Aorta (tissue), 5 donors: ENCODE measurements at regions not wholly inside any gene's neighbourhood (a gene's known extent, or its start where the extent isn't known, plus 50 kb on each side); places are given as distances from the start of the nearest gene placed in this dataset.

Experiments used
- ATAC-seq: fragments of 200-7000 bp; cut with Tn5 transposase; one replicate; pipeline ENCODE4 v1.9.1; 2022; ENCODE audit warnings: moderate library complexity; ENCODE audit not compliant: low FRiP score
- DNase-seq, 2 donors: peaks; one replicate each; pipeline ENCODE4 v3.0.0-alpha.2; 2020
- H3K27ac ChIP-seq, 2 donors: one replicate each; pipeline ENCODE4 v1.5.1; 2013; ENCODE audit warnings: low read length in 2 of 2, mild to moderate bottlenecking in 2 of 2, moderate library complexity in 2 of 2, control low read depth in 1 of 2, inconsistent platforms in 1 of 2, low read depth in 1 of 2
- H3K27me3 ChIP-seq, 2 donors: one replicate each; pipeline ENCODE4 v1.6.1; 2013; ENCODE audit warnings: control low read depth in 1 of 2, low read length in 1 of 2, mild to moderate bottlenecking in 1 of 2, moderate library complexity in 1 of 2; ENCODE audit not compliant: insufficient read depth in 2 of 2, control insufficient read depth in 1 of 2
- H3K36me3 ChIP-seq, 2 donors: one replicate each; pipeline ENCODE4 v1.6.1; 2013; ENCODE audit warnings: control low read depth in 1 of 2, low read length in 1 of 2, mild to moderate bottlenecking in 1 of 2; ENCODE audit not compliant: insufficient read depth in 2 of 2, control insufficient read depth in 1 of 2
- H3K4me1 ChIP-seq, 2 donors: one replicate each; pipeline ENCODE4 v1.6.1; 2013; ENCODE audit warnings: low read length in 2 of 2, control low read depth in 1 of 2, mild to moderate bottlenecking in 1 of 2, moderate library complexity in 1 of 2; ENCODE audit not compliant: insufficient read depth in 2 of 2, control insufficient read depth in 1 of 2
- H3K4me3 ChIP-seq, 2 donors: one replicate each; pipeline ENCODE4 v1.5.1; 2013; ENCODE audit warnings: low read length in 2 of 2, control low read depth in 1 of 2, mild to moderate bottlenecking in 1 of 2
- H3K9me3 ChIP-seq: one replicate; pipeline ENCODE4 v1.6.1; 2013; ENCODE audit warnings: mild to moderate bottlenecking, low read length; ENCODE audit not compliant: control insufficient read depth
- WGBS, 2 donors: extraction: QIAGEN DNeasy Blood & Tissue Kit; methylation state at CpG; one replicate each; pipeline ENCODE4 v1.1.7; 2013; 5-methylcytosine and 5-hydroxymethylcytosine counted together
- intact Hi-C, 2 donors: fragments of 100-400 bp; cut with DNase I; formaldehyde crosslinking; loops; one replicate each; pipeline versions ENCODE4 v1.14.2 to v1.15.0; 2022
- donor health status: healthy with polysubstance abuse.
- donor health status: Bipolar disorder and iron deficiency.
- donor health status: DM: no; HTN: no; CAD: no.
- donor health status: DM: no; HTN: no; CAD: no.
- donor health status: DM: yes; HTN: yes; CAD: no.

- Histone ChIP-seq H3K27ac (no peak overlapping the region), H3K27me3 (no peaks in the 10 kb centered on the region), H3K4me3 (no peak overlapping the region), H3K9me3 (no peaks in the 10 kb centered on the region), H3K4me1 (no peaks in the 10 kb centered on the region), H3K36me3 (no peaks in the 10 kb centered on the region)
- intact Hi-C loops = no loop called here
- WGBS, 2 donors = 94 to 97% methylated on average over 1 of the region's 1 CpG
- ATAC-seq (no peak), DNase-seq (no peak)
These were observed 864.1 kb upstream of the PCDH10 start for GRCh38 chr4:132284910-132285426.

- Histone ChIP-seq H3K4me3 (no peak overlapping the region), H3K27me3 (no peaks in the 10 kb centered on the region), H3K36me3 (no peaks in the 10 kb centered on the region), H3K4me1 (no peaks in the 10 kb centered on the region), H3K9me3 (no peaks in the 10 kb centered on the region), H3K27ac (no peak overlapping the region)
- WGBS, 2 donors = 28% methylated on average over 1 of the region's 1 CpG
- ATAC-seq (no peak), DNase-seq (no peak)
- intact Hi-C loops = no loop called here
These were observed 851.7 kb upstream of the PCDH10 start for GRCh38 chr4:132297346-132297745.

DNA sequence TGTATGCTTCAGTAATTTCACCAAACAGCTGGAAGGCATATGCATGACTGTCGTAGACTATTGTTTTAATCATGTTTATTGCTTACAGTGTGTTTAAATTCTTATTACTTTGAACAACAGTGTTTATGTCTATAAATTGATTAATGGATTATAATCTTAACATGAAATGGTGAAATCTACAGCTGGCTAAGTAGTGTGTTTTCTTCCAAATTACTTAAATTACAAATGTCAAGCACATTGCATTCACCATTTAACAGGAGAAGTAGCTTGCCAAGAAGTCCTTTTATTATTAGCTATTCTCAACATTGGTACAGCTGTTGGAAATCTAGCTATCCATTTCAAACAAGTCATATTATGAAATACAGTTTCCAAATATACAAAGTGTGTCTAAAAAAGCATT lies 849.3 kb upstream of the PCDH10 start:
- 53 to 69% methylated on average over 1 of the region's 1 CpG for WGBS, 2 donors
- no peak for ATAC-seq
- intact Hi-C loops = no loop called here
- DNase-seq = no peak
- Histone ChIP-seq H3K27me3 (no peaks in the 10 kb centered on the region), H3K4me1 (no peaks in the 10 kb centered on the region), H3K4me3 (no peak overlapping the region), H3K36me3 (no peaks in the 10 kb centered on the region), H3K9me3 (no peaks in the 10 kb centered on the region), H3K27ac (no peak overlapping the region)

DNA sequence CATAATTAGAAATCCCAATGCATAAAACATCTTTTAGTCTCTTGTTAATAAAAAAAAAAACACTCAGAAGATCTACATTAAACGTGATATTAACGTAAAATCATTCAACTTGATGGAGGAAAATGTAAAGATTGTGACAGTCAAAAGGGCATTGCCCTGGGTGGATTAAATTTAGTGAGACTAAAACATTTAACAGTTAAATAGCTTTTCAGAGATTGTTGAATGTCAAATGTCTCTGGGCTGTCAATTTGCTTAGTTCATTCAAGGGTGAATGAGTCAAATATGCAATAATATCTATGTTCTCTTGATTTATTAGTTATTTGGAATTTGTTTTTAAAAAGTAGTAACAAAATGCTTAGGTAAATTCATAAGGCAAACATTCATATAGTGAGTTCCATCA lies 836.6 kb upstream of the PCDH10 start:
- H3K4me1 ChIP-seq = no peaks in the 10 kb centered on the region
- no peaks in the 10 kb centered on the region for H3K36me3 ChIP-seq
- WGBS, 2 donors = 66 to 78% methylated on average over 2 of the region's 2 CpGs
- ATAC-seq (no peak), DNase-seq (no peak)
- H3K9me3 ChIP-seq = no peaks in the 10 kb centered on the region
- H3K27me3 ChIP-seq = no peaks in the 10 kb centered on the region
- H3K4me3 ChIP-seq = no peak overlapping the region
- intact Hi-C loops = no loop called here
- H3K27ac ChIP-seq = no peak overlapping the region

- H3K36me3 ChIP-seq = no peaks in the 10 kb centered on the region
- no peak overlapping the region for H3K27ac ChIP-seq
- intact Hi-C loops = no loop called here
- H3K9me3 ChIP-seq = no peaks in the 10 kb centered on the region
- 70 to 74% methylated on average over 7 of the region's 7 CpGs for WGBS, 2 donors
- H3K4me1 ChIP-seq = no peaks in the 10 kb centered on the region
- no peak for ATAC-seq
- no peak for DNase-seq
- H3K4me3 ChIP-seq = no peak overlapping the region
- H3K27me3 ChIP-seq = no peaks in the 10 kb centered on the region
These were observed 835.2 kb upstream of the PCDH10 start for GRCh38 chr4:132313852-132314251.

GRCh38 chr4:132316738-132317137 lies 832.4 kb upstream of the PCDH10 start:
- DNase-seq = no peak
- Histone ChIP-seq H3K27me3 (no peaks in the 10 kb centered on the region), H3K9me3 (peaks cover 1% of the 10 kb centered on the region), H3K36me3 (no peaks in the 10 kb centered on the region), H3K4me1 (no peaks in the 10 kb centered on the region), H3K27ac (no peak overlapping the region), H3K4me3 (no peak overlapping the region)
- intact Hi-C loops = no loop called here
- 79 to 80% methylated on average over 2 of the region's 2 CpGs for WGBS, 2 donors
- ATAC-seq = no peak

GRCh38 chr4:132317923-132318322 lies 831.2 kb upstream of the PCDH10 start:
- Histone ChIP-seq H3K36me3 (no peaks in the 10 kb centered on the region), H3K9me3 (peaks cover 1% of the 10 kb centered on the region), H3K4me1 (no peaks in the 10 kb centered on the region), H3K4me3 (no peak overlapping the region), H3K27me3 (no peaks in the 10 kb centered on the region), H3K27ac (no peak overlapping the region)
- WGBS, 2 donors = 64 to 72% methylated on average over 2 of the region's 2 CpGs
- ATAC-seq = no peak
- intact Hi-C loops = no loop called here
- no peak for DNase-seq

DNA sequence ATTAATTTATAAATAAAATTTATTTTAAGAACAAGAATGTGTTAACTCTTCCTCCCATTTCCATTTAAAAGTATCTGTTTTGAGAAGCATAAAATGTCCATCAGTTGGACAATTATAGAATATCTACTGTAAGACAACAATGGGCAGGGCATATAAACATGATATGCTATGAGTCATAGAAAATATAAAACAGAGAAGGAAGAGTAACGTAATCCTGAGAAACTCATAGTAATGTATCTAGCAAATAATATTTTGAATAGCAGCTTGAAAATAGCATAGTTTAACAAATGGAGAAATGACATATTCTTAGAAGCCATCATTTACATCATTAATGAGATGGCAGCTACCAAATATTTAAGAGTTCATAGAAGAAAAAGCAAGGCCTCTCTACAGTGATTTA lies 820.3 kb upstream of the PCDH10 start:
- H3K9me3 ChIP-seq = no peaks in the 10 kb centered on the region
- no peak overlapping the region for H3K27ac ChIP-seq
- no peak for DNase-seq
- intact Hi-C loops = no loop called here
- no peaks in the 10 kb centered on the region for H3K36me3 ChIP-seq
- no peaks in the 10 kb centered on the region for H3K27me3 ChIP-seq
- H3K4me1 ChIP-seq = no peaks in the 10 kb centered on the region
- 29 to 40% methylated on average over 1 of the region's 1 CpG for WGBS, 2 donors
- ATAC-seq = no peak
- no peak overlapping the region for H3K4me3 ChIP-seq

DNA sequence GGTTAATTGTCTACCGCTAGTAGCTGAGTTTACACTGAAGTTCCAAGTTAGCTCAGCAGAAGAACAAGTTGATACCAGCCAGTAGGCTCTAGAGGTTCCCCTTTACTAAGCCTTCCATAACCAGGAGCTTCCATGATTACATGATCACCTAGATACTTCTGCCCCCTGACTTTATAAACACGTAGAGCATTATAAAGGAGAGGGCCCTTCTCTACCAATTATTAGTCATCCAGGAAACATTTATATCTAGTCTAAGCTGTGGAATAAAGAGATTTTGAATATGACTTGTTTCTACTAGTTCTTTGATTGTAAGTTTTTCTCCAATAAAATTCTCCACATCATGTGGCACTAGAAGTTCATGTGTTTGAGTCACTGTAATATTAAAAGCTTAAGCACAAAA lies 818.1 kb upstream of the PCDH10 start:
- H3K4me3 ChIP-seq = no peak overlapping the region
- intact Hi-C loops = no loop called here
- H3K36me3 ChIP-seq = no peaks in the 10 kb centered on the region
- no peaks in the 10 kb centered on the region for H3K4me1 ChIP-seq
- no peaks in the 10 kb centered on the region for H3K9me3 ChIP-seq
- ATAC-seq (no peak), DNase-seq (no peak)
- H3K27ac ChIP-seq = no peak overlapping the region
- 68 to 77% methylated on average over 2 of the region's 2 CpGs for WGBS, 2 donors
- H3K27me3 ChIP-seq = no peaks in the 10 kb centered on the region
